GM10266 (cell line): ENCODE measurements at regions not wholly inside any gene's neighbourhood (a gene's known extent, or its start where the extent isn't known, plus 50 kb on each side); places are given as distances from the start of the nearest gene placed in this dataset.

Experiments
- DNase-seq: peaks from one replicate; pipeline ENCODE4 v3.0.0; 2012; ENCODE audit errors: extremely low spot score
- TF ChIP-seq, protein P1 (sequence below): IDR thresholded peaks from 2 replicates; pipeline ENCODE4 v1.5.1; 2012; ENCODE audit warnings: mild to moderate bottlenecking, low read depth; ENCODE audit not compliant: control insufficient read depth, insufficient read depth; ENCODE audit errors: missing control alignments

DNA sequence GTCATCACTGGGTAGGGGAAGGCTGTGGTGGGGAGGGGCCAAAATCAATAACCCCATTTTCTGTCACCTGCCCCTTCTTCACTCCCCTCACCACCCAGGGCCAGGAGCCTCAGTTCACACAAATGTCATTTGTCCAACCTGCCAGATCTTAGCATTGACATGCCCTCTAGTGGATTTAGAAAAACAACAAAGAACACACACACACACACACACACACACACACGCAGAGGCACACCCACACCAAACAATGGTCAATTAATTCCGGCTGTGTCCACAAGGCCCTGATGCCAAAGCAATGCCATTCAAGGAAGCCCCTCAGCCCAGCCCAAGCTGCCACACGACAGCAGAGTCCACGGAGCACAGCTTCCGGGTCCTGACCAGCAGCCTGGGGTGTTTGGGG is 68.4 kb downstream of the NOG start:
- TF ChIP-seq, protein P1, sequence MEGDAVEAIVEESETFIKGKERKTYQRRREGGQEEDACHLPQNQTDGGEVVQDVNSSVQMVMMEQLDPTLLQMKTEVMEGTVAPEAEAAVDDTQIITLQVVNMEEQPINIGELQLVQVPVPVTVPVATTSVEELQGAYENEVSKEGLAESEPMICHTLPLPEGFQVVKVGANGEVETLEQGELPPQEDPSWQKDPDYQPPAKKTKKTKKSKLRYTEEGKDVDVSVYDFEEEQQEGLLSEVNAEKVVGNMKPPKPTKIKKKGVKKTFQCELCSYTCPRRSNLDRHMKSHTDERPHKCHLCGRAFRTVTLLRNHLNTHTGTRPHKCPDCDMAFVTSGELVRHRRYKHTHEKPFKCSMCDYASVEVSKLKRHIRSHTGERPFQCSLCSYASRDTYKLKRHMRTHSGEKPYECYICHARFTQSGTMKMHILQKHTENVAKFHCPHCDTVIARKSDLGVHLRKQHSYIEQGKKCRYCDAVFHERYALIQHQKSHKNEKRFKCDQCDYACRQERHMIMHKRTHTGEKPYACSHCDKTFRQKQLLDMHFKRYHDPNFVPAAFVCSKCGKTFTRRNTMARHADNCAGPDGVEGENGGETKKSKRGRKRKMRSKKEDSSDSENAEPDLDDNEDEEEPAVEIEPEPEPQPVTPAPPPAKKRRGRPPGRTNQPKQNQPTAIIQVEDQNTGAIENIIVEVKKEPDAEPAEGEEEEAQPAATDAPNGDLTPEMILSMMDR: no peak
- DNase-seq: no peak

DNA sequence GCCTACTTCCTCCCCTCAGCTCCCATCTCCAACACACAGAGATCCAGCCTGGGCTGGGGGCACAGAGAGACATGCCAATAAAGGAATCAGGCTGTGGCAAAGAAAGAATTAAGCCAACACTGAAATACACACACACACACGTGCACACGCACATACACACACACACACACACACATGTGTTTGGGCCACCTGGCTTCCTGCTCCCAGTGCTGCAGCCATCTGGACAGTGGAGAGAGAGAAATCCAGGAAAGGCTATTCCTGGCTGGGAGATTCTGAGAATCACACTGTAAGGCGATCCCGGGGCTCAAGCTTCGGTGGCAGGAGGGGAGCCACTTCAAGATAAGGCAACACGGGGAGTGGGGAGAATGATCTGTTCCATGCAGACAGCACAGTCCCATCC is 72.4 kb downstream of the NOG start:
- DNase-seq: no peak
- TF ChIP-seq, protein P1: no peak

- DNase-seq: no peak
- TF ChIP-seq, protein P1: no peak
Observed at GRCh38 chr17:56667925-56668458, 74.5 kb downstream of the NOG start.

DNA sequence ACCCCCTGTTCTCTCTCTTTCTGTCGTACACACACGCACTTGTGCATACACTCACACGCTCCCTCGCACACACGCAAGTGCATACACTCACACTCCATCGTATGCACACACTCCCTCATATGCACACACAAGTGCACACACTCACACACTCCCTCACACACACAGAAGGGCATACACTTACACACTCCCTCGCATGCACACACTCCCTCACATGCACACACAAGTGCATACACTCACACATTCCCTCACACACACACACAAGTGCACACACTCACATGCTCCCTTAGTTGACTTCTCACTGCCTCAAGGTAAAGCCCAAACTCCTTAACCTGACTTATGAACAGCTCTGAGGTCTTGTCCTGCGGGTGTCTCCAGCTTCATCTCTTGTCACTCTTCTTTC is 78.7 kb downstream of the NOG start:
- TF ChIP-seq, protein P1: no peak
- no peak for DNase-seq

DNA sequence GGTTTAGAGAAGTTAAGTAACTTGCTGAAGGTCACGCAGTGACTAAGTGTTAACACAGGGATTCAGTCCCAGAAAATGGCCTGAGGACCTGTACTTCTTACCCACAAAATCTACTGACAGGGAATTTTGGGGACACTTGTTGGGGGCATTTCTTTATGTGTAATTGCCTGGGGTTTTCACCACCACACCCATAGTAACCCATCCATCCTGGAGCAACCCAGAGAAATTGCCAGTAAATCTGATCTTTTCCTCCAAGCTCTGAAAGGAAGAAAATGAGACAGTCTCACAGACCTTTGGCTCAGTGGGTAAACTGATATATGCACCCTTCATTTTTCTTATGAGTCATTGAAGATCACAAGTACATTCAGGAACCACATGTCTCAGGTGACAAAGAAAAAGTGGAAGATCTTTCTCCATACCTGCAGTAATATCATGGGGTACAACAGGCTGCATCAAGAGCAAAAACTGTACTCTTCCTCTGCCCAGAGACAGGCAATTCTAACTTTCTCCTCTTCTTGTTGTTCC is 81.0 kb downstream of the NOG start:
- TF ChIP-seq, protein P1: no peak
- no peak for DNase-seq

DNA sequence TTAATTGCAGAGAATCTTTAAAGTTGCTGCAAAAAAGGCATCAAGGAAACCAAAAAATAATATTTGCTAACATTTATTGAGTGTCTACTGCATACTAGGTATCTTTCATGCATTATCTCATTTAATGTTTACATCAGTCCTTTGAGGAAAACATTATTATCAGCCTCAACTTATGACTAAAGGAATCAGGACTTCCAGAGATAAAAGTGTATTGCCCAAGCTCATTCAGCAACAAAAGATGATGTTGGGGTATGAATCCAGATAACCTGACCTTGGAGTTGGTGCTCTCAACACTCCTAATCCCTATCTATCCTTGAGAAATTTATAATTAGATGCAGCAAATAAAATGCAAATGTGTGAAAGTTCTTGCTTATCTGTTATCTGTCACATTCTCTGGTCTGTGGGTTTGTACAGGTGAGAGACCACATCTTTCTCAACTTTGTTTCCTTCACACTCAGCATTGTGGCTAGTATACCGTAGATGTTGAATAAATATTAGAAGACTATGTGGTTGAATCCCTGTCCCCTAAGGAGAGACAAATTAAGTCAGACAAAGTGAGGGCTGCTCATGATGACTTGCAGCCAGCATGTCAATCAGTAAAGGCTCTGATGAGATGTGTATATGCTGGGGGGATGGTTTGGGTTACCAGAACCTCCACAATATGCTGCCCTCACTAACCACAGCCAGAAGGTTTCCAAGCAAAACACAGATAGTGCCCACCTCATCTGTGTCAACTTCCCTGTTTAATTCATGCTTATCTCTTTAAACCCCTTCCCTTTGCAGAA is 82.6 kb downstream of the NOG start:
- DNase-seq: no peak
- TF ChIP-seq, protein P1: no peak

GRCh38 chr17:56676810-56677209 is 83.3 kb downstream of the NOG start:
- TF ChIP-seq, protein P1: no peak
- DNase-seq: no peak
